Neural progenitor cell (in vitro differentiated cells): ENCODE measurements at regions not wholly inside any gene's neighbourhood (a gene's known extent, or its start where the extent isn't known, plus 50 kb on each side); places are given as distances from the start of the nearest gene placed in this dataset.

Experiments
- CTCF ChIP-seq: fragments of 200-600 bp; sonication (generic); IDR thresholded peaks from 2 replicates; pipeline ENCODE4 v1.5.1; 2017; ENCODE audit warnings: antibody characterized with exemption, mild to moderate bottlenecking
- EZH2 ChIP-seq: fragments of 200-600 bp; sonication (generic); IDR thresholded peaks from 2 replicates; pipeline ENCODE4 v1.6.1; 2017; ENCODE audit warnings: antibody characterized with exemption, mild to moderate bottlenecking, moderate library complexity

GRCh38 chr13:48925001-48925400 lies 50.7 kb upstream of the FNDC3A start:
- no peak for TF ChIP-seq CTCF
- TF ChIP-seq EZH2 = no peak
